ENCODE measurements at regions not wholly inside any gene's neighbourhood (a gene's known extent, or its start where the extent isn't known, plus 50 kb on each side); places are given as distances from the start of the nearest gene placed in this dataset.

- TF ChIP-seq CTCF (IDR thresholded peaks at IDR 0.05) (no peak), POLR2A (IDR thresholded peaks at IDR 0.05) (no peak)
These were observed 207.1 kb upstream of the PTGFR start for GRCh38 chr1:78283691-78284090.

Data from testis (tissue), 2 donors.